Mammary epithelial cell (primary cell): ENCODE measurements at regions not wholly inside any gene's neighbourhood (a gene's known extent, or its start where the extent isn't known, plus 50 kb on each side); places are given as distances from the start of the nearest gene placed in this dataset.

ENCODE experiments used
- EZH2 ChIP-seq: IDR thresholded peaks from 2 replicates; pipeline ENCODE4 v1.6.1; 2012; ENCODE audit warnings: low read length, inconsistent platforms, borderline replicate concordance
- TF ChIP-seq, protein P1 (sequence below), 2 donors: IDR thresholded peaks in 1 of 2; conservative IDR thresholded peaks in 1 of 2; 2 replicates each; pipeline ENCODE4 v1.5.1; 2011 to 2012; ENCODE audit warnings: inconsistent platforms in 2 of 2, low read length in 2 of 2, mild to moderate bottlenecking in 2 of 2, control low read depth in 1 of 2, low read depth in 1 of 2; ENCODE audit not compliant: insufficient read depth in 1 of 2; ENCODE audit errors: extremely low read depth in 1 of 2

- TF ChIP-seq, protein P1, sequence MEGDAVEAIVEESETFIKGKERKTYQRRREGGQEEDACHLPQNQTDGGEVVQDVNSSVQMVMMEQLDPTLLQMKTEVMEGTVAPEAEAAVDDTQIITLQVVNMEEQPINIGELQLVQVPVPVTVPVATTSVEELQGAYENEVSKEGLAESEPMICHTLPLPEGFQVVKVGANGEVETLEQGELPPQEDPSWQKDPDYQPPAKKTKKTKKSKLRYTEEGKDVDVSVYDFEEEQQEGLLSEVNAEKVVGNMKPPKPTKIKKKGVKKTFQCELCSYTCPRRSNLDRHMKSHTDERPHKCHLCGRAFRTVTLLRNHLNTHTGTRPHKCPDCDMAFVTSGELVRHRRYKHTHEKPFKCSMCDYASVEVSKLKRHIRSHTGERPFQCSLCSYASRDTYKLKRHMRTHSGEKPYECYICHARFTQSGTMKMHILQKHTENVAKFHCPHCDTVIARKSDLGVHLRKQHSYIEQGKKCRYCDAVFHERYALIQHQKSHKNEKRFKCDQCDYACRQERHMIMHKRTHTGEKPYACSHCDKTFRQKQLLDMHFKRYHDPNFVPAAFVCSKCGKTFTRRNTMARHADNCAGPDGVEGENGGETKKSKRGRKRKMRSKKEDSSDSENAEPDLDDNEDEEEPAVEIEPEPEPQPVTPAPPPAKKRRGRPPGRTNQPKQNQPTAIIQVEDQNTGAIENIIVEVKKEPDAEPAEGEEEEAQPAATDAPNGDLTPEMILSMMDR (conservative IDR thresholded peaks at IDR 0.05 in 1 of 2, IDR thresholded peaks at IDR 0.05 in 1 of 2; ENCODE audit: extremely low read depth in 1 of 2, insufficient read depth in 1 of 2, low read depth in 1 of 2, low read length in 2 of 2) = no peak
- no peak for TF ChIP-seq EZH2
Measured at GRCh38 chr2:53584986-53585385, 182.6 kb upstream of the CHAC2 start.
